Astrocyte of the hippocampus (primary cell): ENCODE measurements at regions not wholly inside any gene's neighbourhood (a gene's known extent, or its start where the extent isn't known, plus 50 kb on each side); places are given as distances from the start of the nearest gene placed in this dataset.

Source experiments
- DNase-seq: peaks from one replicate; pipeline ENCODE4 v3.0.0; 2011; ENCODE audit warnings: low read depth, low spot score

GRCh38 chr16:35731341-35732040 lies 2272.1 kb downstream of the TP53TG3F start:
- DNase-seq: no peak

DNA sequence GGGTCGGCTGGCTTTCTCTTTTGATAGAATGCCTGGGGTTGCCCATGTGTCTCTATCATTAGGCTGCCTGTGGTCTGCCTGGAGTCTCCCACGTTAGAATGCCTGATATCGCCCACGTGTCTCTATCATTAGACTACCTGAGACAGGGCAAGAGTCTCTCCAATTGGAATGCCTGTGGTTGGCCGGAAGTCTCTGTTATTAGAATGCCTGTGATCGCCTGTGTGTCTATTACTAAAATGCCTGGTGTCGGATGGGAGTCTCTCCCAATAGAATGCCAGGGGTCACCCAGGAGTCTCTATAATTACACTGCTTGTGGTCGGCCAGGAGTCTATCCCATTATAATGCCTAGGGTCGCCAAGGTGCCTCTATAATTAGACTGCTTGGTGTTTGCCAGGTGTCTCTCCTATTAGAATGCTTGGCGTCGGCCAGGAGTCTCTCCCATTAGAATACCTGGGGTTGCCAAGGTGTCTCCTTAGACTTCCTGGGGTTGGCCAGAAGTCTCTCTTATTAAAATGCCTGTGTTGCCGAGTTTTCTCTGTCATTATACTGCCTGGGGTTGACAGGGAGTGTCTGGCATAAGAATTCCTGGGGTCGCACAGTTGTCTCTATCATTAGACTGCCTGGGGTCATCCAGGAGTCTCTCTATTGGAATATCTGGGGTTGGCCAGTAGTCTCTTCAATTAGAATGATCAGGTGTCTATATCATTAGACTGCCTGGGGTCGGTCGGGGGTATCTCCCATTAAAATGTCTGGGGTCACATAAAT lies 2272.8 kb downstream of the TP53TG3F start:
- no peak for DNase-seq

GRCh38 chr16:35733278-35733965 lies 2274.0 kb downstream of the TP53TG3F start:
- no peak for DNase-seq

DNA sequence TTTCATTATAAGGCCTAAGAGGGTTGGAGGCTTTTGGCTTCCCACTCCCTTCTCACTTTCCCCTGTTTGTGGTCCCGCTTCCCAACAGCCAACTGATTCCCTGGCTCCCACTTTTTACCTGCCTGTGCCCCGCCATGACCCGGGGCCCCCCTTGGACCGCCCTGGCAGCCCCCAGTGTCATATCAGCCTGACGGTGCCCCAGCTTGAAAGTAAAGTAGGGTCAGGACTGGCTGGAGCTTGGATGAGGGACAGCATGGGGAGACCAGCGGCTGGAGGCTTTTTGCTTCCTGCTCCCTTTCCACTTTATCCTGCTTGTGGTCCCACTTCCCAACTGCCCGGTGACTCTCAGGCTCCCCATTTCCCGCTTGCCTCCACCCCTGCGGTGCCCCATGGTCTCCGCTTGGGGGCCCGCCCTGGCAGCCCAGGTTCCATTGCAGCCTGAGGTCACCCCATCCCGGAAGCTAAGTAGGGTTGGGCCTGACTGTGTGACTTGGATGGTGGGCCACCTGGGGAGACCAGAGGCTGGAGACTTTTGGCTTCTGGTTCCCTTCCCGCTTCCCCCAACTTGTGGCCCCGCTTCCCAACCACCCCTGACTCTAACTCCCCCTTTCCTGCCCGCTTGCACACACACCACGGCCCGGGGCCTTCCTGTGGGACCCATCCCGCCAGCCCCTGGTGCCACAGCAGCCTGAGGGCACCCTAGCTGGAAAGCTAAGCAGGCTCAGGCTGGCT lies 2274.7 kb downstream of the TP53TG3F start:
- DNase-seq: no peak

DNA sequence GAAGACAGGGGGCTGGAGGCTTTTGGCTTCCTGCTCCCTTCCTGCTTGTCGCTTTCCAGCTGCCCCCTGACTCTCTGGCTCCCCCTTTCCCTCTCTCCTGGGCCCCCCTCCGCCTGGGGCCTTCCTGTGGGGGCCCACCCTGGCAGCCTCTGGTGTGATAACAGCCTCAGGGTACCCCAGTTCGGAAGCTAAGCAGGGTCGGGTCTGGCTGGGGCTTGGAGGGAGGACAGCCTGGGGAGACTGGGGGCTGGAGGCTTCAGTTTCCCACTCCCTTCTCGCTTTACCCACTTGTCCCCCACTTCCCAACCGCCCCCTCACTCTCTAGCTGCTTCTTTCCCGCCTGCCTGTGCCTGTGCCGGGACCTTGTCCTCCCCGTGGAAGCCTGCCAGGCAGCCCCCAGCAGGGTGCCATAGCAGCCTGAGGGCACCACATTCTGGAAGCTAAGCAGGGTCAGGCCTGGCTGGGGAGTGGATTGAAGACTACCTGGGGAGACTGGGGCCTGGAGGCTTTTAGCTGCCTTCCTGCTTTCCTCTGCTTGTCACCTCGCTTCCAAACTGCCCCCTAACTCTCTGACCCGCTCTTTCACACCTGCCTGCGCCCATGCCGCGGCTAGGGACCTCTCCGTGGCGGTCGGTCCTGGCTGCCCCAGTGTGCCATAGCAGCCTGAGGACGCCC lies 2275.5 kb downstream of the TP53TG3F start:
- DNase-seq: no peak

GRCh38 chr16:35735403-35736251 lies 2276.2 kb downstream of the TP53TG3F start:
- DNase-seq: no peak

DNA sequence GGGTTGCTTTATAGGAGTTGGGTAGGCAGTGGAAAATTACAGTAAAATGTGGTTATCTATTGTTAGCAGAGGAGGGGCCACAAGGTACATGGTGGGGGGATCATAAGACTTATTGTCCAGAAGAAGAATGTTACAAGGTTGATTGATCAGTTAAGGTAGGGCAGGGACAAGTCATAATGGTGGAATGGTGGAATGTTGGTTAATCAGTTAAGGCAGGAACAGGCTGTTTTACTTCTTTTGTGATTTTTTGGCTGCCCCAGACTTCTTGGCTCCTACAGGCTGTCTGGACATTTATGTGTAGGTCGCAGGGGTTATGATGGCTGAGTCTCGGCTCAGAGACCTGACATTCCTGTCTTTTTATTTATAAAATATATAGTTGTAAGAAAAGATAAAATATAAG lies 2277.1 kb downstream of the TP53TG3F start:
- DNase-seq: no peak

DNA sequence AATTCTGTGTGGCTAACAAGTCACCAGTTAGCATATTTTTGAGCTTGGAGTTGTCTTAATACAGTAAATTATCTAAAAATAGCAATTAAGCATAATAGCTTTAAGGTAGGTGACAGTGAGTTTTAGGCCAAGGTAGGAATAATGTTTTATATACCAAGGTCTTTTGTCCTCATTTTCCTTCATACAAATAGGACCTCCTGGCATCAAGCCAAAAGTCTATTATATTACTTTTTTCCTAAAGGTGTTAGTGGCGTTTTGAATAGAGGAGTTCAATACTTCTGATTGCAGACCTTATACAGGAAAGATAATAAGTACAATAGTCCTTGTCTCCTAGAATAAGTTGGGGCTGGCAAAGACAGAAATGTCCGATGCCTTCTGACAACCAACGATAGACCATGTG lies 2277.7 kb downstream of the TP53TG3F start:
- DNase-seq: no peak

GRCh38 chr16:35741546-35741945 lies 2282.1 kb downstream of the TP53TG3F start:
- no peak for DNase-seq

GRCh38 chr16:35743101-35743692 lies 2283.8 kb downstream of the TP53TG3F start:
- DNase-seq: no peak

GRCh38 chr16:35744084-35744483 lies 2284.7 kb downstream of the TP53TG3F start:
- no peak for DNase-seq

GRCh38 chr16:35744726-35745125 lies 2285.3 kb downstream of the TP53TG3F start:
- no peak for DNase-seq

- no peak for DNase-seq
Measured at GRCh38 chr16:35745191-35745590, 2285.8 kb downstream of the TP53TG3F start.

DNA sequence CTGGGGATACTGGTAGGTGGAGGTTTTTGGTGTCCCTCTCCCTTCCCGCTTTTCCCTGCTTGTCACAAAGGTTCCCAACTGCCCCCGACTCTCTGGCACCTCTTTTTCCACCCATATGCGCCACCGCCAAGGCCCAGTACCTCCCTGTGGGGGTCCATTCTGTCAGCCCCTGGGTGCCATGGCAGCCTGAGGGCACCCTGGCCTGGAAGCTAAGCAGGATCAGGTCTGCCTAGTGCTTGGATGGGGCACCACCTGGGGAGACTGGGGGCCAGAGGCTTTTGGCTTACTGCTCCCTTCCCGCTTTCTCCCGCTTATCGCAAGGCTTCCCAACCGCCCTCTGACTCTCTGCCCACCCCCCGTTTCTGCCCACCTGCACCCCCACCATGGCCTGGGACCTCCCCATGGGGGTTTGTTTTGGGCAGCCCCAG lies 2286.4 kb downstream of the TP53TG3F start:
- no peak for DNase-seq

DNA sequence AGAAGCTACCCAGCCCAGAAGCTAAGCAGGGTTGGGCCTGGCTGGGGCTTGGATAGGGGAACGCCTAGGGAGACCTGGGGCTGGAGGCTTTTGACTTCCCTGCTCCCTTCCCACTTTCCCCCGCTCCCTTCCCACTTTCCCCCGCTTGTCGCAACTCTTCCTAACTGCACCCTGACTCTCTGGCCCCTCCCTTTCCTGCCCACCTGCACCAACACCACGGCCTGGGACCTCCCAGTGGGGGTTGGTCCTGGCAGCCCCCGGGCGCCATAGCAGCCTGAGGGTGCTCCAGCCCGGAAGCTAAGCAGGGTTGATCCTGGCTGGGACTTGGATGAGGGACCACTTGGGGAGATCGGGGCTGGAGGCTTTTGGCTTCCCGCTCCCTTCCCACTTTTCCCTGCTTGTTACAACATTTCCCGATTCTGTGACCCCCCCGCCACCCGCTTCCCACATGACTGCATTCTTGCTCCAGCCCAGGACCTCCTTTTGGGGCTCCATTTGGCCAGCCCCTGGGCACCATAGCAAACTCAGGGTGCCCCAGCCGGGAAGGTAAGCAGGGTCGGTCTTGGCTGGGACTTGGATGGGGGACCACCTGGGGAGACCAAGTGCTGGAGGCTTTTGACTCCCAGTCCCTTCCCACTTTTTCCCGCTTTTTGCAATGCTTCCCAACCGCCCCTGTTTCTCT lies 2287.0 kb downstream of the TP53TG3F start:
- DNase-seq: no peak

- DNase-seq: no peak
Measured at GRCh38 chr16:35746963-35747657, 2287.7 kb downstream of the TP53TG3F start.

DNA sequence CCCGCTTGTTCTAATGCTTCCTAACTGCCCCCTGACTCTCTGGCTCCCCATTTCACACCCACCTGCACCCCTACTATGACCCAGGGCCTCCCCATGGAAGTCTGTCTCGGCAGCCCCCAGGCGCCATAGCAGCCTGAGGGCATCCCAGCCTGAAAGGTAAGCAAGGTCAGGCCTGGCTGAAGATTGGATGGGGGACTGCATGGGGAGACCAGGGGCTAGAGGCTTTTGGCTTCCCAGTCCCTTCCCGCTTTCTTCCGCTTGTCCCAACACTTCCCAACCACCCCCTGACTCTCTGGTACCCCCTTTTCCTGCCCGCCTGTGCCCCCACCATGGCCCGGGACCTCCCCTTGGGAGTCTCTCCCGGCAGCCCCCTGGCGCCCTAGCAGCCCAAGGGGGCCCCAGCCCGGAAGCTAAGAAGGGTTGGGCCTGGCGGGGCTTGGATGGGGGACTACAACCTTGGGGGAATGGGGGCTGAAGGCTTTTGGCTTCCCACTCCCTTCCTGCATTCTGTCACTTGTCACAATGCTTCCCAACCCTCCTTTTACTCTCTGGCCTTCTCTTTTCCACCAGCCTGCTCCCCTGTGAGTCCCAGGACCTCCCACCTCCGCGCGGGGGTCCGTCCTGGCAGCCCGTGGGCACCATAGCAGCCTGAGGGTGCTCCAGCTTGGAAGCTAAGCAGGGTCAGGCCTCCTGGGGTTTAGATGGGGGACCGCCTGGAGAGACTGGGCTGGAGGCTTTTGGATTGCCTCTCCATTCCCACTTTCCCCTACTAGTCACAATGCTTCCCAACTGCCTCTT lies 2288.4 kb downstream of the TP53TG3F start:
- no peak for DNase-seq
